B cell (primary cell): ENCODE measurements at regions not wholly inside any gene's neighbourhood (a gene's known extent, or its start where the extent isn't known, plus 50 kb on each side); places are given as distances from the start of the nearest gene placed in this dataset.

Experiments
- ATAC-seq: fragments of 200-7000 bp; cut with Tn5 transposase; one replicate; pipeline ENCODE4 v1.10.0; 2021; ENCODE audit warnings: low read depth, mild to moderate bottlenecking, moderate number of reproducible peaks, moderate library complexity
- CTCF ChIA-PET: fragments of 350-600 bp; sonication (Branson Sonifier 250); formaldehyde crosslinking; loops from one replicate; lab custom pipeline; 2021; ENCODE audit warnings: antibody characterized with exemption, inconsistent platforms; lab: Charles Lee
- POLR2A ChIA-PET: fragments of 350-600 bp; sonication (Branson Sonifier 250); formaldehyde crosslinking; loops from one replicate; lab custom pipeline; 2021; ENCODE audit warnings: antibody characterized with exemption; lab: Charles Lee
- DNase-seq: peaks from one replicate; pipeline ENCODE4 v3.0.0; 2013
- H2AFZ ChIP-seq: 2 replicates; pipeline ENCODE4 v1.6.1; 2012; ENCODE audit warnings: mild to moderate bottlenecking, low read depth, low read length; ENCODE audit not compliant: insufficient read depth, poor library complexity, severe bottlenecking
- H3K27ac ChIP-seq, 2 donors: 1 replicate in 1 of 2; 2 replicates in 1 of 2; pipeline ENCODE4 v1.5.1; 2012 to 2013; ENCODE audit warnings: low read length in 2 of 2, mild to moderate bottlenecking in 2 of 2, moderate library complexity in 1 of 2
- H3K27me3 ChIP-seq, 4 experiments: fragments of 200-600 bp in 1 of 4; sonication (generic) in 1 of 4; replicated peaks in 1 of 4; 1 replicate in 2 of 4; 2 replicates in 2 of 4; pipeline versions ENCODE4 v1.6.1 to v1.7.0; 2013 to 2016; ENCODE audit warnings: low read length in 3 of 4, mild to moderate bottlenecking in 2 of 4, mixed read lengths in 1 of 4, moderate library complexity in 1 of 4; ENCODE audit not compliant: insufficient read depth in 4 of 4, control insufficient read depth in 3 of 4; ENCODE audit errors: control extremely low read depth in 1 of 4
- H3K36me3 ChIP-seq, 2 experiments: replicated peaks in 1 of 2; 1 replicate in 1 of 2; 2 replicates in 1 of 2; pipeline versions ENCODE4 v1.6.1 to v1.7.1; 2013; ENCODE audit warnings: low read length in 1 of 2; ENCODE audit not compliant: insufficient read depth in 2 of 2, control insufficient read depth in 1 of 2; ENCODE audit errors: control extremely low read depth in 1 of 2, extremely low read depth in 1 of 2
- H3K4me1 ChIP-seq, 2 donors: fragments of 200-600 bp in 1 of 2; sonication (generic) in 1 of 2; 1 replicate in 1 of 2; 2 replicates in 1 of 2; pipeline versions ENCODE4 v1.5.1 to v1.6.1; 2013 to 2017; ENCODE audit warnings: low read length in 2 of 2; ENCODE audit not compliant: control insufficient read depth in 2 of 2, insufficient read depth in 2 of 2
- H3K4me2 ChIP-seq: replicated peaks from 2 replicates; pipeline ENCODE3; 2012; ENCODE audit warnings: mild to moderate bottlenecking, low read depth, low read length; ENCODE audit not compliant: poor library complexity, severe bottlenecking
- H3K4me3 ChIP-seq, 5 experiments: fragments of 200-600 bp in 1 of 5; sonication (generic) in 1 of 5; 1 replicate in 3 of 5; 2 replicates in 2 of 5; pipeline versions ENCODE4 v1.5.1 to v1.7.0; 2011 to 2016; ENCODE audit warnings: low read length in 4 of 5, mild to moderate bottlenecking in 4 of 5, low read depth in 2 of 5, control low read depth in 1 of 5, moderate library complexity in 1 of 5; ENCODE audit not compliant: insufficient read depth in 1 of 5; ENCODE audit errors: control extremely low read depth in 1 of 5, extremely low read depth in 1 of 5
- H3K79me2 ChIP-seq: fragments of 200-600 bp; sonication (generic); one replicate; pipeline ENCODE4 v1.6.0; 2016; ENCODE audit warnings: low read length; ENCODE audit not compliant: control insufficient read depth, insufficient read depth
- H3K9ac ChIP-seq: fragments of 200-600 bp; sonication (generic); 2 replicates; pipeline ENCODE4 v1.6.1; 2017; ENCODE audit warnings: mild to moderate bottlenecking, low read length, moderate library complexity
- H3K9me3 ChIP-seq, 3 donors: one replicate each; pipeline versions ENCODE4 v1.6.1 to v1.7.1; 2013; ENCODE audit warnings: low read length in 2 of 3; ENCODE audit not compliant: control insufficient read depth in 2 of 3, insufficient read depth in 1 of 3; ENCODE audit errors: control extremely low read depth in 1 of 3
- H4K20me1 ChIP-seq: 2 replicates; pipeline ENCODE4 v1.6.0; 2012; ENCODE audit warnings: mild to moderate bottlenecking, low read length; ENCODE audit not compliant: insufficient read depth, control insufficient read depth, poor library complexity, severe bottlenecking
- H3K27ac Mint-ChIP-seq: one replicate; pipeline ENCODE4 v1.8.0; 2021; ENCODE audit warnings: mixed read lengths
- H3K27me3 Mint-ChIP-seq: one replicate; pipeline ENCODE4 v1.8.0; 2021; ENCODE audit warnings: mixed read lengths
- H3K4me1 Mint-ChIP-seq: one replicate; pipeline ENCODE4 v1.8.0; 2021; ENCODE audit warnings: mixed read lengths
- H3K4me3 Mint-ChIP-seq: one replicate; pipeline ENCODE4 v1.8.0; 2021; ENCODE audit warnings: mixed read lengths
- H3K9me3 Mint-ChIP-seq: one replicate; pipeline ENCODE4 v1.8.0; 2022; ENCODE audit warnings: mixed read lengths; ENCODE audit not compliant: insufficient read depth
- CTCF ChIP-seq: fragments of 200-600 bp; IDR thresholded peaks from one replicate; pipeline ENCODE4 v1.8.0; 2022; ENCODE audit warnings: antibody characterized with exemption, mild to moderate bottlenecking
- EZH2 ChIP-seq: IDR thresholded peaks from 2 replicates; pipeline ENCODE4 v1.6.1; 2012; ENCODE audit warnings: borderline replicate concordance, low read depth, mild to moderate bottlenecking, moderate library complexity, low read length; ENCODE audit not compliant: insufficient read depth, poor library complexity, severe bottlenecking
- WGBS: methylation state at CpG from one replicate; pipeline ENCODE4 v1.1.5; 2013; ENCODE audit warnings: missing lambda C conversion rate; ENCODE audit not compliant: insufficient coverage; 5-methylcytosine and 5-hydroxymethylcytosine counted together
- intact Hi-C: fragments of 100-400 bp; cut with micrococcal nuclease; formaldehyde crosslinking; loops from one replicate; pipeline ENCODE4 v1.10.0; 2022

- Histone ChIP-seq H3K4me1 (no peaks in the 10 kb centered on the region), H2AFZ (no peak overlapping the region), H3K27ac (no peak overlapping the region), H3K36me3 (no peaks in the 10 kb centered on the region), H3K4me2 (no peak overlapping the region), H3K9ac (no peak overlapping the region), H4K20me1 (no peaks in the 10 kb centered on the region), H3K79me2 (no peaks in the 10 kb centered on the region), H3K9me3 (peaks cover 0 to 1% (median 0%) of the 10 kb centered on the region in 3 donors), H3K4me3 (no peak overlapping the region), H3K27me3 (no peaks in the 10 kb centered on the region)
- CTCF ChIA-PET, result no interaction called here
- DNase-seq (no peak), ATAC-seq (no peak)
- Mint-ChIP-seq H3K27ac (no peak overlapping the region), H3K9me3 (no peaks in the 10 kb centered on the region), H3K27me3 (no peaks in the 10 kb centered on the region), H3K4me1 (no peaks in the 10 kb centered on the region), H3K4me3 (no peak overlapping the region)
- no CpG with 5 or more reads among the region's 3 CpGs for WGBS
- no peak for TF ChIP-seq EZH2
- no peak for TF ChIP-seq CTCF
- intact Hi-C loops, result no loop called here
- POLR2A ChIA-PET, result no interaction called here
These were observed 163.6 kb downstream of the SPRY2 start for GRCh38 chr13:80177327-80177726.

DNA sequence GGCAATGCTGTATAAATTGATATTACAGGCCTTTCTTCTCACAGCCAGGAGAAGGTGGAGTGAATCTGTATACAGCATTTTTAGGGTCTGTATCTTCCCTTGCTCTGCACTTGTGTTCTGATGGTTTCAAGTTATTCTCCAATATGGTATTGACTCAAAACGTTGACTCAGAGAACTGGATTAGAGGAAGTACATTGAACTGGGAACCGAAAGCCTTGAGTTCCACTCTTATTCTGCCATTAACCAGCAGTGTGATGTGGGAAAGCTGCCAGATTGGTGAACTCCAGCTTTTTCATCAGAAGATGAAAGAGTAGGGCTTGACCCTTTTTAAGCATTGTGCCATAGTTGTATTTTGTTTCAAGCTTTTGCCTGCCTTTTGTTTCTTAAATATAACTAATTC, 167.7 kb downstream of the SPRY2 start:
- Histone ChIP-seq H3K27me3 (no peaks in the 10 kb centered on the region), H4K20me1 (no peaks in the 10 kb centered on the region), H3K4me3 (no peak overlapping the region), H3K36me3 (no peaks in the 10 kb centered on the region), H2AFZ (no peak overlapping the region), H3K9ac (no peak overlapping the region), H3K9me3 (peaks cover 0 to 1% (median under 1%) of the 10 kb centered on the region in 3 donors), H3K4me1 (no peaks in the 10 kb centered on the region), H3K79me2 (no peaks in the 10 kb centered on the region), H3K27ac (no peak overlapping the region), H3K4me2 (no peak overlapping the region)
- CTCF ChIA-PET, result no interaction called here
- 14% methylated on average over 1 of the region's 2 CpGs for WGBS
- ATAC-seq (no peak), DNase-seq (no peak)
- H3K27ac Mint-ChIP-seq, result no peak overlapping the region
- H3K27me3 Mint-ChIP-seq, result no peaks in the 10 kb centered on the region
- TF ChIP-seq EZH2 (no peak), CTCF (no peak)
- POLR2A ChIA-PET, result no interaction called here
- H3K9me3 Mint-ChIP-seq, result no peaks in the 10 kb centered on the region
- no peak overlapping the region for H3K4me3 Mint-ChIP-seq
- H3K4me1 Mint-ChIP-seq, result peaks cover 5% of the 10 kb centered on the region
- intact Hi-C loops, result no loop called here
